PC-3 (cell line): ENCODE measurements at regions not wholly inside any gene's neighbourhood (a gene's known extent, or its start where the extent isn't known, plus 50 kb on each side); places are given as distances from the start of the nearest gene placed in this dataset.

Experiments
- ATAC-seq: fragments of 200-7000 bp; cut with Tn5 transposase; 2 replicates; pipeline ENCODE4 v1.9.1; 2020; ENCODE audit warnings: mild to moderate bottlenecking, moderate library complexity
- BruUV-seq: library from RNA; stranded (reverse); fragments of 400-500 nt; replicated peaks from 2 replicates; lab custom pipeline; 2021; lab: Mats Ljungman, UMichigan
- CTCF ChIA-PET: fragments of 300-600 bp; sonication (Branson Sonifier 250); formaldehyde crosslinking; loops from one replicate; lab custom pipeline; 2022; ENCODE audit warnings: antibody characterized with exemption; lab: Charles Lee
- POLR2A ChIA-PET: fragments of 300-600 bp; sonication (Branson Sonifier 250); formaldehyde crosslinking; loops from one replicate; lab custom pipeline; 2022; ENCODE audit warnings: antibody characterized with exemption; ENCODE audit not compliant: unreplicated experiment; lab: Charles Lee
- DNase-seq: peaks from one replicate; pipeline ENCODE4 v3.0.0-alpha.2; 2015
- H2AFZ ChIP-seq: fragments of 300-600 bp; sonication (generic); 2 replicates; pipeline ENCODE4 v1.6.0; 2016; ENCODE audit warnings: antibody characterized with exemption, low read length
- H3F3A ChIP-seq: fragments of 300-600 bp; sonication (generic); one replicate; pipeline ENCODE4 v1.6.0; 2017; ENCODE audit warnings: antibody characterized with exemption, low read length, control low read depth, mild to moderate bottlenecking; ENCODE audit not compliant: unreplicated experiment
- H3K27ac ChIP-seq: fragments of 300-600 bp; sonication (generic); 2 replicates; pipeline ENCODE4 v1.5.1; 2016; ENCODE audit warnings: mild to moderate bottlenecking, low read length
- H3K27me3 ChIP-seq: fragments of 300-600 bp; sonication (generic); 2 replicates; pipeline ENCODE4 v1.6.1; 2016; ENCODE audit warnings: low read length, mixed read lengths
- H3K36me3 ChIP-seq: fragments of 300-600 bp; sonication (generic); 2 replicates; pipeline ENCODE4 v1.6.1; 2016; ENCODE audit warnings: low read depth, mixed run types, low read length, mixed read lengths
- H3K4me1 ChIP-seq: fragments of 300-600 bp; sonication (generic); 2 replicates; pipeline ENCODE4 v1.5.1; 2016; ENCODE audit warnings: low read length; ENCODE audit not compliant: insufficient read depth
- H3K4me2 ChIP-seq: fragments of 300-600 bp; sonication (generic); 2 replicates; pipeline ENCODE4 v1.6.0; 2016; ENCODE audit warnings: low read length
- H3K4me3 ChIP-seq: fragments of 300-600 bp; sonication (generic); 2 replicates; pipeline ENCODE4 v1.5.1; 2016; ENCODE audit warnings: mild to moderate bottlenecking, low read length, mixed read lengths
- H3K79me2 ChIP-seq: fragments of 300-600 bp; sonication (generic); 2 replicates; pipeline ENCODE4 v1.6.1; 2017; ENCODE audit warnings: low read length, mixed read lengths
- H3K9ac ChIP-seq: fragments of 300-600 bp; sonication (generic); 2 replicates; pipeline ENCODE4 v1.6.0; 2016; ENCODE audit warnings: mild to moderate bottlenecking, low read length
- H3K9me2 ChIP-seq: fragments of 300-600 bp; sonication (generic); replicated peaks from 2 replicates; pipeline ENCODE4 v1.6.1; 2016; ENCODE audit warnings: mixed run types, low read length, mixed read lengths
- H3K9me3 ChIP-seq: fragments of 300-600 bp; sonication (generic); 2 replicates; pipeline ENCODE4 v1.6.1; 2016; ENCODE audit warnings: low read length, mixed read lengths
- H4K20me1 ChIP-seq: fragments of 300-600 bp; sonication (generic); 2 replicates; pipeline ENCODE4 v1.6.1; 2016; ENCODE audit warnings: low read length, mixed read lengths
- EZH2 ChIP-seq: fragments of 300-600 bp; sonication (generic); IDR thresholded peaks from one replicate; pipeline ENCODE4 v1.6.1; 2017; ENCODE audit warnings: antibody characterized with exemption, mild to moderate bottlenecking, low read length; ENCODE audit not compliant: unreplicated experiment
- EZH2phosphoT487 ChIP-seq: fragments of 300-600 bp; sonication (generic); IDR thresholded peaks from 2 replicates; pipeline ENCODE4 v1.6.1; 2018; ENCODE audit warnings: mild to moderate bottlenecking, antibody characterized with exemption, low read length, borderline replicate concordance
- intact Hi-C: fragments of 100-400 bp; cut with micrococcal nuclease; formaldehyde crosslinking; loops from 2 replicates; pipeline ENCODE4 v1.9.0; 2023
- TF ChIP-seq, protein P1 (sequence below): fragments of 300-600 bp; sonication (generic); conservative IDR thresholded peaks from 2 replicates; pipeline ENCODE4 v1.5.1; 2017; ENCODE audit warnings: antibody characterized with exemption, low read depth, mild to moderate bottlenecking, low read length

DNA sequence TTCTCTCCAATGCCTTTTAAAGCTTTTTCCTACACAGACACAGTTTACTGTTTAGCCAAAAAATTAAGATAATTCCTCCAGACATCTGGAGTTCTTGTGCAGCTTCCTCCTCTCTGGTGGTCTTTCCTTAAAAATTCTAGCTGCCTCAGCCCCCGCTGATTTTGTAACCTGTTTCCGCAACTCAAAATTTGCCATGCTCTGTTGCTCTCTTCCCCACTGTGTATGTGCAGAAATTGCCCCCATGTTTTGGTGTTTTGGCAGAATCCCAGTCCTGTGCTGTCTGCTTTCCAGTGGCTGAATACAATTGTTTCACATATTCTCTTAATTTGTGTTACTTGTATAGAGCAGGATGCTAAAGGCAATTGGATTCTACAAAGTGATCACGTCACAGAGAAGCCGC, 151.7 kb upstream of the PRSS1 start:
- ChIA-PET CTCF (interaction anchor here (1.3 kb wide), 1 partner anchor 10 kb away, joined by 3 read pairs; no protein-coding TSS in a partner anchor), POLR2A (no interaction called here)
- TF ChIP-seq EZH2 (no peak), EZH2phosphoT487 (no peak)
- TF ChIP-seq, protein P1, sequence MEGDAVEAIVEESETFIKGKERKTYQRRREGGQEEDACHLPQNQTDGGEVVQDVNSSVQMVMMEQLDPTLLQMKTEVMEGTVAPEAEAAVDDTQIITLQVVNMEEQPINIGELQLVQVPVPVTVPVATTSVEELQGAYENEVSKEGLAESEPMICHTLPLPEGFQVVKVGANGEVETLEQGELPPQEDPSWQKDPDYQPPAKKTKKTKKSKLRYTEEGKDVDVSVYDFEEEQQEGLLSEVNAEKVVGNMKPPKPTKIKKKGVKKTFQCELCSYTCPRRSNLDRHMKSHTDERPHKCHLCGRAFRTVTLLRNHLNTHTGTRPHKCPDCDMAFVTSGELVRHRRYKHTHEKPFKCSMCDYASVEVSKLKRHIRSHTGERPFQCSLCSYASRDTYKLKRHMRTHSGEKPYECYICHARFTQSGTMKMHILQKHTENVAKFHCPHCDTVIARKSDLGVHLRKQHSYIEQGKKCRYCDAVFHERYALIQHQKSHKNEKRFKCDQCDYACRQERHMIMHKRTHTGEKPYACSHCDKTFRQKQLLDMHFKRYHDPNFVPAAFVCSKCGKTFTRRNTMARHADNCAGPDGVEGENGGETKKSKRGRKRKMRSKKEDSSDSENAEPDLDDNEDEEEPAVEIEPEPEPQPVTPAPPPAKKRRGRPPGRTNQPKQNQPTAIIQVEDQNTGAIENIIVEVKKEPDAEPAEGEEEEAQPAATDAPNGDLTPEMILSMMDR: no peak
- Histone ChIP-seq H3K9me2 (no peaks in the 10 kb centered on the region), H3K79me2 (no peaks in the 10 kb centered on the region), H3K4me2 (no peak overlapping the region), H3K9ac (no peak overlapping the region), H3K9me3 (no peaks in the 10 kb centered on the region), H3K36me3 (no peaks in the 10 kb centered on the region), H3K27me3 (no peaks in the 10 kb centered on the region), H3K4me1 (no peaks in the 10 kb centered on the region; the same call in 1 of the 2 replicates), H3F3A (no peaks in the 10 kb centered on the region), H2AFZ (no peak overlapping the region), H4K20me1 (no peaks in the 10 kb centered on the region), H3K27ac (no peak overlapping the region), H3K4me3 (no peak overlapping the region)
- intact Hi-C loops: no loop called here
- ATAC-seq: no peak
- DNase-seq: no peak
- BruUV-seq: no TSS peak

DNA sequence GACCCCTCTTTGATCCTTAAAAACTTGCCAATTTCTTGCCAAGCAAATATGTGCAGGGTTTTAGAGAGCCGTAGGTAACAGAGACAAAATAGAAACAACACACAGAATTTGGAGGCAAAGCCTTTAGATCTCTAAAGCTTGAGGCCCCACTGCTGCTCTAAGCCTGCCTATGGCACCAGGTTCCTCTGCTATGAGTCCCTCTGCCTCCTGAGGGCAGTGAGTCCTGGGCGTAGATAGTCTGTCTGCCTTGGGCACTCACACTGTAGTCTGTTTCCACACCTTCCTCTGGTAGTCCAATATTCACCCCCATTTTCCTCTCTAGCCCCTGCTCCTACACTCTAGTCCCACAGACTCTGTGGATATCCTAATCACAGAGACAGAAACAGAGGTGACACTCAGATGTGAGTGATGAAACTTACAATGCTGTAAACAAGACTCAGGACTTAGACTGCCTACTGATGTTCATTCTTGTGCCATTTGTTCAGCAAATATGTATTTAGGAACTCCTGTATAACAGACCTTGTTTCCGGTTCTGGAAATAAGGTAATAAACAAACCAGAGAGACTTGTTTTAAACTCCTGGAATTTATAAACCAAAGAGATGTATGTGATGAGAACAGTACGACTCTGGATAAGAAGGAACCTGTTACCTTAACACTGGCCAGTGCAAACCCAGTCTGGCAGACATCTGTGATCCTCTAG, 153.3 kb upstream of the PRSS1 start:
- DNase-seq (no peak), ATAC-seq (peak; percentile 51)
- Histone ChIP-seq H3K9ac (no peak overlapping the region), H3K9me2 (no peaks in the 10 kb centered on the region), H3K27me3 (no peaks in the 10 kb centered on the region), H2AFZ (no peak overlapping the region), H4K20me1 (no peaks in the 10 kb centered on the region), H3F3A (no peaks in the 10 kb centered on the region), H3K36me3 (no peaks in the 10 kb centered on the region), H3K4me3 (no peak overlapping the region), H3K4me1 (no peaks in the 10 kb centered on the region; the same call in 1 of the 2 replicates), H3K27ac (no peak overlapping the region), H3K4me2 (no peak overlapping the region), H3K9me3 (no peaks in the 10 kb centered on the region), H3K79me2 (no peaks in the 10 kb centered on the region)
- no TSS peak for BruUV-seq
- ChIA-PET CTCF (no interaction called here), POLR2A (no interaction called here)
- intact Hi-C loops: no loop called here
- TF ChIP-seq EZH2: no peak
- TF ChIP-seq, protein P1: no peak
- TF ChIP-seq EZH2phosphoT487: no peak

DNA sequence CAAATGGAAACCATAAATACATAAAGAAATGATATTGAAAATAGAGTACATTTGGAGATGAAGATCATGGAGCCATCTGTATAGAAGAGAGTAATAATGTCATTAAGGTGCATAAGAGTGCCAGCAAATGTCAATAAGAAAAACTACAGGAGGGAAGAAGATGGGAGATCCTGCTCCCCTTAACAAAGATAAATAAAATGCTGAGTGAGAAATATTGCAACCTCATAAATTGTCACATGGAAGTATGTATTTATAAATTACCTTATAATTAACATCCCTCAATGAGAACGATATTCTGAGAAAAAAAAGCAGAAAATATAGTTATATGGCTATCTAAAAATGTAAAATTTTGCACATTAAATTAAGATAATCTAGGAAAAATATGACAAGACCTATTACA, 155.2 kb upstream of the PRSS1 start:
- intact Hi-C loops: no loop called here
- Histone ChIP-seq H3K9ac (no peak overlapping the region), H3K9me3 (no peaks in the 10 kb centered on the region), H4K20me1 (no peaks in the 10 kb centered on the region), H3K9me2 (no peaks in the 10 kb centered on the region), H3K4me1 (no peaks in the 10 kb centered on the region; the same call in 1 of the 2 replicates), H3K4me2 (no peak overlapping the region), H3K79me2 (no peaks in the 10 kb centered on the region), H3K27ac (no peak overlapping the region), H3K36me3 (no peaks in the 10 kb centered on the region), H3K27me3 (no peaks in the 10 kb centered on the region), H3F3A (no peaks in the 10 kb centered on the region), H3K4me3 (no peak overlapping the region), H2AFZ (no peak overlapping the region)
- ChIA-PET CTCF (no interaction called here), POLR2A (interaction anchor here (0.5 kb wide), 1 partner anchor 20 kb away, joined by 3 read pairs; no protein-coding TSS in a partner anchor)
- DNase-seq: no peak
- TF ChIP-seq, protein P1: no peak
- TF ChIP-seq EZH2phosphoT487 (no peak), EZH2 (no peak)
- no TSS peak for BruUV-seq
- ATAC-seq: no peak
